B cell (primary cell): ENCODE measurements at regions not wholly inside any gene's neighbourhood (a gene's known extent, or its start where the extent isn't known, plus 50 kb on each side); places are given as distances from the start of the nearest gene placed in this dataset.

Experiments used
- ATAC-seq: fragments of 200-7000 bp; cut with Tn5 transposase; one replicate; pipeline ENCODE4 v1.10.0; 2021; ENCODE audit warnings: low read depth, mild to moderate bottlenecking, moderate number of reproducible peaks, moderate library complexity
- CTCF ChIA-PET: fragments of 350-600 bp; sonication (Branson Sonifier 250); formaldehyde crosslinking; loops from one replicate; lab custom pipeline; 2021; ENCODE audit warnings: antibody characterized with exemption, inconsistent platforms; lab: Charles Lee
- POLR2A ChIA-PET: fragments of 350-600 bp; sonication (Branson Sonifier 250); formaldehyde crosslinking; loops from one replicate; lab custom pipeline; 2021; ENCODE audit warnings: antibody characterized with exemption; lab: Charles Lee
- DNase-seq: peaks from one replicate; pipeline ENCODE4 v3.0.0; 2013
- H2AFZ ChIP-seq: 2 replicates; pipeline ENCODE4 v1.6.1; 2012; ENCODE audit warnings: mild to moderate bottlenecking, low read depth, low read length; ENCODE audit not compliant: insufficient read depth, poor library complexity, severe bottlenecking
- H3K27ac ChIP-seq, 2 donors: 1 replicate in 1 of 2; 2 replicates in 1 of 2; pipeline ENCODE4 v1.5.1; 2012 to 2013; ENCODE audit warnings: low read length in 2 of 2, mild to moderate bottlenecking in 2 of 2, moderate library complexity in 1 of 2
- H3K27me3 ChIP-seq, 4 experiments: fragments of 200-600 bp in 1 of 4; sonication (generic) in 1 of 4; replicated peaks in 1 of 4; 1 replicate in 2 of 4; 2 replicates in 2 of 4; pipeline versions ENCODE4 v1.6.1 to v1.7.0; 2013 to 2016; ENCODE audit warnings: low read length in 3 of 4, mild to moderate bottlenecking in 2 of 4, mixed read lengths in 1 of 4, moderate library complexity in 1 of 4; ENCODE audit not compliant: insufficient read depth in 4 of 4, control insufficient read depth in 3 of 4; ENCODE audit errors: control extremely low read depth in 1 of 4
- H3K36me3 ChIP-seq, 2 experiments: replicated peaks in 1 of 2; 1 replicate in 1 of 2; 2 replicates in 1 of 2; pipeline versions ENCODE4 v1.6.1 to v1.7.1; 2013; ENCODE audit warnings: low read length in 1 of 2; ENCODE audit not compliant: insufficient read depth in 2 of 2, control insufficient read depth in 1 of 2; ENCODE audit errors: control extremely low read depth in 1 of 2, extremely low read depth in 1 of 2
- H3K4me1 ChIP-seq, 2 donors: fragments of 200-600 bp in 1 of 2; sonication (generic) in 1 of 2; 1 replicate in 1 of 2; 2 replicates in 1 of 2; pipeline versions ENCODE4 v1.5.1 to v1.6.1; 2013 to 2017; ENCODE audit warnings: low read length in 2 of 2; ENCODE audit not compliant: control insufficient read depth in 2 of 2, insufficient read depth in 2 of 2
- H3K4me2 ChIP-seq: replicated peaks from 2 replicates; pipeline ENCODE3; 2012; ENCODE audit warnings: mild to moderate bottlenecking, low read depth, low read length; ENCODE audit not compliant: poor library complexity, severe bottlenecking
- H3K4me3 ChIP-seq, 5 experiments: fragments of 200-600 bp in 1 of 5; sonication (generic) in 1 of 5; 1 replicate in 3 of 5; 2 replicates in 2 of 5; pipeline versions ENCODE4 v1.5.1 to v1.7.0; 2011 to 2016; ENCODE audit warnings: low read length in 4 of 5, mild to moderate bottlenecking in 4 of 5, low read depth in 2 of 5, control low read depth in 1 of 5, moderate library complexity in 1 of 5; ENCODE audit not compliant: insufficient read depth in 1 of 5; ENCODE audit errors: control extremely low read depth in 1 of 5, extremely low read depth in 1 of 5
- H3K79me2 ChIP-seq: fragments of 200-600 bp; sonication (generic); one replicate; pipeline ENCODE4 v1.6.0; 2016; ENCODE audit warnings: low read length; ENCODE audit not compliant: control insufficient read depth, insufficient read depth
- H3K9ac ChIP-seq: fragments of 200-600 bp; sonication (generic); 2 replicates; pipeline ENCODE4 v1.6.1; 2017; ENCODE audit warnings: mild to moderate bottlenecking, low read length, moderate library complexity
- H3K9me3 ChIP-seq, 3 donors: one replicate each; pipeline versions ENCODE4 v1.6.1 to v1.7.1; 2013; ENCODE audit warnings: low read length in 2 of 3; ENCODE audit not compliant: control insufficient read depth in 2 of 3, insufficient read depth in 1 of 3; ENCODE audit errors: control extremely low read depth in 1 of 3
- H4K20me1 ChIP-seq: 2 replicates; pipeline ENCODE4 v1.6.0; 2012; ENCODE audit warnings: mild to moderate bottlenecking, low read length; ENCODE audit not compliant: insufficient read depth, control insufficient read depth, poor library complexity, severe bottlenecking
- H3K27ac Mint-ChIP-seq: one replicate; pipeline ENCODE4 v1.8.0; 2021; ENCODE audit warnings: mixed read lengths
- H3K27me3 Mint-ChIP-seq: one replicate; pipeline ENCODE4 v1.8.0; 2021; ENCODE audit warnings: mixed read lengths
- H3K4me1 Mint-ChIP-seq: one replicate; pipeline ENCODE4 v1.8.0; 2021; ENCODE audit warnings: mixed read lengths
- H3K4me3 Mint-ChIP-seq: one replicate; pipeline ENCODE4 v1.8.0; 2021; ENCODE audit warnings: mixed read lengths
- H3K9me3 Mint-ChIP-seq: one replicate; pipeline ENCODE4 v1.8.0; 2022; ENCODE audit warnings: mixed read lengths; ENCODE audit not compliant: insufficient read depth
- EZH2 ChIP-seq: IDR thresholded peaks from 2 replicates; pipeline ENCODE4 v1.6.1; 2012; ENCODE audit warnings: borderline replicate concordance, low read depth, mild to moderate bottlenecking, moderate library complexity, low read length; ENCODE audit not compliant: insufficient read depth, poor library complexity, severe bottlenecking
- WGBS: methylation state at CpG from one replicate; pipeline ENCODE4 v1.1.5; 2013; ENCODE audit warnings: missing lambda C conversion rate; ENCODE audit not compliant: insufficient coverage; 5-methylcytosine and 5-hydroxymethylcytosine counted together
- intact Hi-C: fragments of 100-400 bp; cut with micrococcal nuclease; formaldehyde crosslinking; loops from one replicate; pipeline ENCODE4 v1.10.0; 2022
- TF ChIP-seq, protein P1 (sequence below): fragments of 200-600 bp; IDR thresholded peaks from one replicate; pipeline ENCODE4 v1.8.0; 2022; ENCODE audit warnings: antibody characterized with exemption, mild to moderate bottlenecking

DNA sequence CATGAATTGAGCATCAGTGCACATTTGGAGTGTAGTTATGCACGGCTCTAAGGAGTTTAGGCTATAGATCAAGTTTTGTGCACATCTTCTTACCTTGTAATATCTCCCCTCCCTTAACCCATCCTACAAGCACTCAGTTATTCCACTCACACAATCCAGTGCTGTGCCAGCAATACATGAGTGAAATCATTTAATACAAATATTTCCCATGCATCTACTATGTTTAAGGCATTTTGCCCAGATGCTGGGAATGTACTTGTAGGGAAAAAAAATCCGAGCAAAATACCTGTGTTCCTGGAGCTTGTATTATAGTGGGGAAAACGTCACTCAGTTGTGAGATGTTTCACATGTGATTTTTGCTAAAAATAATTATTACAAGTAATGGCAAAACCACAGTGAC lies 191.6 kb upstream of the LDB2 start:
- ATAC-seq (no peak), DNase-seq (no peak)
- Histone ChIP-seq H3K9me3 (peaks cover 0 to 4% (median 0%) of the 10 kb centered on the region in 3 donors), H3K4me3 (no peak overlapping the region), H2AFZ (no peak overlapping the region), H3K4me1 (no peaks in the 10 kb centered on the region), H3K27me3 (no peaks in the 10 kb centered on the region), H4K20me1 (no peaks in the 10 kb centered on the region), H3K79me2 (no peaks in the 10 kb centered on the region), H3K9ac (no peak overlapping the region), H3K4me2 (no peak overlapping the region), H3K27ac (no peak overlapping the region), H3K36me3 (no peaks in the 10 kb centered on the region)
- ChIA-PET POLR2A (no interaction called here), CTCF (no interaction called here)
- Mint-ChIP-seq H3K27me3 (no peaks in the 10 kb centered on the region), H3K4me3 (no peak overlapping the region), H3K4me1 (no peaks in the 10 kb centered on the region), H3K9me3 (no peaks in the 10 kb centered on the region), H3K27ac (no peak overlapping the region)
- 100% methylated on average over 1 of the region's 3 CpGs for WGBS
- TF ChIP-seq, protein P1, sequence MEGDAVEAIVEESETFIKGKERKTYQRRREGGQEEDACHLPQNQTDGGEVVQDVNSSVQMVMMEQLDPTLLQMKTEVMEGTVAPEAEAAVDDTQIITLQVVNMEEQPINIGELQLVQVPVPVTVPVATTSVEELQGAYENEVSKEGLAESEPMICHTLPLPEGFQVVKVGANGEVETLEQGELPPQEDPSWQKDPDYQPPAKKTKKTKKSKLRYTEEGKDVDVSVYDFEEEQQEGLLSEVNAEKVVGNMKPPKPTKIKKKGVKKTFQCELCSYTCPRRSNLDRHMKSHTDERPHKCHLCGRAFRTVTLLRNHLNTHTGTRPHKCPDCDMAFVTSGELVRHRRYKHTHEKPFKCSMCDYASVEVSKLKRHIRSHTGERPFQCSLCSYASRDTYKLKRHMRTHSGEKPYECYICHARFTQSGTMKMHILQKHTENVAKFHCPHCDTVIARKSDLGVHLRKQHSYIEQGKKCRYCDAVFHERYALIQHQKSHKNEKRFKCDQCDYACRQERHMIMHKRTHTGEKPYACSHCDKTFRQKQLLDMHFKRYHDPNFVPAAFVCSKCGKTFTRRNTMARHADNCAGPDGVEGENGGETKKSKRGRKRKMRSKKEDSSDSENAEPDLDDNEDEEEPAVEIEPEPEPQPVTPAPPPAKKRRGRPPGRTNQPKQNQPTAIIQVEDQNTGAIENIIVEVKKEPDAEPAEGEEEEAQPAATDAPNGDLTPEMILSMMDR = no peak
- no peak for TF ChIP-seq EZH2
- intact Hi-C loops = no loop called here

DNA sequence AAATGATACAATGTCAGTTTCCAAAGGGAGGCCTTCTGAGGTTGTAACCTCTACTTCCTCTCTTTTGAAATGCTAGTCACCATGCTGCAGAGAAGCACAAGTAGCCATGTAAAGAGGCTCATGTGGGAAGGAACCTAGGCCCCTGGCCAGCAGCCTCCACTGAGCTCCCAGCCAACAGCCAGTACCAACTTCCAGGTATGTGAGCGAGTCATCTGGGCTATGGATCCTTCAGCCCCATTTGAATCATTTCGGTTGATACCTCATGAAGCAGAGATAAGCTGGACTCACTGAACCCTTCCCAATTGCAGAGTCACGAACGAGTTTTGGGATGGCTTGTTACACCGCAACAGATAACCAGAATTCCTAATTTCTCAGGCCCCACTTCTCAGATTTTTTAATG lies 187.0 kb upstream of the LDB2 start:
- H3K4me3 Mint-ChIP-seq = no peak overlapping the region
- POLR2A ChIA-PET = no interaction called here
- H4K20me1 ChIP-seq = no peaks in the 10 kb centered on the region

More for the DNA sequence above, 187.0 kb upstream of the LDB2 start:
- no peaks in the 10 kb centered on the region for H3K79me2 ChIP-seq
- intact Hi-C loops = no loop called here
- Mint-ChIP-seq H3K4me1 (no peaks in the 10 kb centered on the region), H3K27ac (no peak overlapping the region), H3K9me3 (no peaks in the 10 kb centered on the region), H3K27me3 (no peaks in the 10 kb centered on the region)
- H3K36me3 ChIP-seq = no peaks in the 10 kb centered on the region
- no peaks in the 10 kb centered on the region for H3K4me1 ChIP-seq
- no peak overlapping the region for H3K4me3 ChIP-seq
- no peak overlapping the region for H3K9ac ChIP-seq
- H2AFZ ChIP-seq = no peak overlapping the region
- 90% methylated on average over 5 of the region's 5 CpGs for WGBS
- CTCF ChIA-PET = no interaction called here
- H3K9me3 ChIP-seq = peaks cover 0 to 4% (median 0%) of the 10 kb centered on the region in 3 donors
- DNase-seq = no peak
- H3K4me2 ChIP-seq = no peak overlapping the region
- H3K27me3 ChIP-seq = no peaks in the 10 kb centered on the region
- ATAC-seq = no peak
- no peak overlapping the region for H3K27ac ChIP-seq
- TF ChIP-seq, protein P1 = no peak
- TF ChIP-seq EZH2 = no peak
